GM12891 (cell line): ENCODE measurements at regions not wholly inside any gene's neighbourhood (a gene's known extent, or its start where the extent isn't known, plus 50 kb on each side); places are given as distances from the start of the nearest gene placed in this dataset.

Experiments
- POLR2A ChIP-seq: IDR thresholded peaks from 2 replicates; pipeline ENCODE4 v1.6.1; 2011; ENCODE audit warnings: low read depth, low read length, control low read depth
- POU2F2 ChIP-seq: IDR thresholded peaks from 2 replicates; pipeline ENCODE4 v1.6.1; 2011; ENCODE audit warnings: low read depth, mild to moderate bottlenecking, control low read depth, low read length, moderate library complexity

GRCh38 chr2:195370167-195370943 is 286.7 kb upstream of the SLC39A10 start:
- TF ChIP-seq POU2F2, result no peak
- no peak for TF ChIP-seq POLR2A
